HG03175 (cell line): ENCODE measurements at regions not wholly inside any gene's neighbourhood (a gene's known extent, or its start where the extent isn't known, plus 50 kb on each side); places are given as distances from the start of the nearest gene placed in this dataset.

Experiments used
- ATAC-seq: cut with Tn5 transposase; IDR thresholded peaks from one replicate; pipeline ENCODE4 v1.9.1; 2021; ENCODE audit warnings: mild to moderate bottlenecking, moderate library complexity; ENCODE audit not compliant: unreplicated experiment

GRCh38 chr7:18151422-18151821, 123.8 kb upstream of the PRPS1L1 start:
- no peak for ATAC-seq

- ATAC-seq, result no peak
These were observed 125.6 kb upstream of the PRPS1L1 start for GRCh38 chr7:18153183-18153748.

- no peak for ATAC-seq
These were observed 127.1 kb upstream of the PRPS1L1 start for GRCh38 chr7:18154726-18155125.

- ATAC-seq, result no peak
These were observed 129.6 kb upstream of the PRPS1L1 start for GRCh38 chr7:18157233-18157632.

- no peak for ATAC-seq
These were observed 135.0 kb upstream of the PRPS1L1 start for GRCh38 chr7:18162657-18163056.

GRCh38 chr7:18163091-18163490, 135.4 kb upstream of the PRPS1L1 start:
- no peak for ATAC-seq

DNA sequence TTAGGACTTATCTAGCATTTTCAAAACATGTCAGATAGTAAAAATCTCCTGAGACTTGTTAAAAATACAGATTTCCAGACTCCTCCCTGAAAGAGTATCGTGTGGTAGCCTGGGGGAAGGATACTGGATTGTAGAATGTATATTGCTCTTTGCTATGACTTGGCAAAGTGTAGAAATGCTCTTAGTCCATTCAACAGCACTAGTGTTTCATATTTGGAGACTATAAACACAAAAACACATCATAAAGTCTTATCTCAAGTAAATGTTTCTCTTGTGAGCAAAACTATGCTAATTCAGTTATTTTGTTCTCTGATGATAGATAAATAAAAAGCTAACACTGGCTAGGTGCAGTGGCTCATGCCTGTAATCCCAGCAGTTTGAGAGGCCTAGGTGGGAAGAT, 137.5 kb upstream of the PRPS1L1 start:
- no peak for ATAC-seq

DNA sequence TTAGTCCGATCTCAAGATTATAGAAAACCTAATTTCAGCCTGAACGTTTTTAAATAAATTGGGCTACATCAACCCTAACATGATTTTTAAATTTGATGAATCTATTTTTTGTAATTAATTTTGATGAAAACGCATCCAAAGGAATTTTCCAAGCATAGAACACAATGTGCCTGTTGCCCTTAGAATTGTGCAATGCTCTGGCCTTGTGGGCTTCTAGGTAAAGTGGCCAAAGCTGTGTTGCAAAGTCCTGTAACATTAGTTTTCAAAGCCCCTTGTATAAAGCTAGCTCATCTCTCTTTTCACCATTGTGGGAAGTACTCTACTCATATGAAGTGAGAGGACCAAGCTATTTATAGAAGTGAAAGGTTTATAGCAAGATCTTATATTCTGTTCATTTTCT, 138.4 kb upstream of the PRPS1L1 start:
- ATAC-seq, result no peak

DNA sequence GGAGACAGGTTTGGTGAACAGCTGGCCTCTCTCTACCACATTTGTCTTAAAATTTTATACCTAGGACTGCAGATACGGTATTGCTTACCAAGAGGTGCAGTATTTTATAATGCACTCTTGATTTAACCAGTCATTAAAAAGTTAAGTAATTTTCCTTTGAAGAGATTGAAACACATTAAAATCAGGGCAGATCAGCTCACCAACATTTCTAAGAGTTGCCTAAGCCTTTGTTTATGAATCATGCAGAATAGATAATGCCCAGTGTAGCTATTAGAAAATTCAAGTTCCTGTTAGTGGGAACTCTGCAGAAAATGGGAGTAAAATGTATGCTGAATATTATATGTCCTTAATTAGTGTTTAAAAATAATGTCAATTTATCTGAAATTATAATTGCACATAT, 140.2 kb upstream of the PRPS1L1 start:
- no peak for ATAC-seq

DNA sequence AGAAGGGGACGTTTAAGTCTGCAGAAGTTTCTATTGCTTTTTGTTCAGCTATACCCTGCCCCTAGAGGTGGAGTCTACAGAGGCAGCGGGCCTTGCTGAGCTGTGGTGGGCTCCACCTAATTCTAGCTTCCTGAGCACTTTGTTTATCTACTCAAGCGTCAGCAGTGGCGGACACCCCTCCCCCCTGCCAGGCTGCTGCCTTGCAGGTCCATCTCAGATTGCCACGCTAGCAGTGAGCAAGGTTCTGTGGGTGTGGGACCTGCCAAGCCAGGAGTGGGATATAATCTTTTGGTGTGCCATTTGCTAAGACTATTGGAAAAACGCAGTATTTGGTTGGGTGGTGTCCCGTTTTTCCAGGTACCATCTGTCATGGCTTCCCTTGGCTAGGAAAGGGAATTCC, 147.3 kb upstream of the PRPS1L1 start:
- no peak for ATAC-seq

DNA sequence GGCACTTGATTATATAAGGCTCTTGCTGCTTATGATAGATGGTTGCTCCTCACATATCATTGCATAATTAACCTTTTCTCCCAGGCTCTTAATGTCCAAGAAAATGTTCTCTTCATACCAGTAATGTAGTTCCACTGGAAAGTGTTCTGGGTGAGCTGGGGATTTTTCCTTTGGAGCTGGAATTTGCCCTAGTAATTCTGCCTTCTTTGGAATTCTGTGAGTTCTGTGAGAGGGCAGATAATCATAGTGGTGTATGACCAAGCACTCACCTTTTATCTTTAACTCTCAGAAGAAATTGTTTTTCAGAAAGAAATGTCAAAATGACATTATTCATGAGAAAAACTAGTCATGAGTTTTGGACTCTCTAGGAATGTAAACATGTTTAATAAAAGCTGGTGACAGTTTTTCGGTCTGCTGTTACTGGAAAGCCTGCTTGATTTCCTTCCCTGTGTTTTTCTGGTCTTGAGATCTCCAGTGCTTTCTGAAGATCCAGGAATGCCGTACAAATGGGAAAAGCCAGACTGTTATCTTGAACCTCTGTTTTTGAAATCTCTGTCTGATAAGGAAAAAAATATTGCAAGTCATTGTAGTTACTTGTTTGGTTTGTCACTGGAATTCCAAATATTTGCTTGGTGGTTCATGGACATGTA, 148.3 kb upstream of the PRPS1L1 start:
- ATAC-seq, result no peak

- peak; percentile 1 for ATAC-seq
These were observed 149.6 kb upstream of the PRPS1L1 start for GRCh38 chr7:18177129-18177814.

GRCh38 chr7:18177815-18178660, 150.4 kb upstream of the PRPS1L1 start:
- ATAC-seq, result peak; percentile 93

- ATAC-seq, result no peak
These were observed 151.4 kb upstream of the PRPS1L1 start for GRCh38 chr7:18179093-18179492.

GRCh38 chr7:18180685-18181084, 153.0 kb upstream of the PRPS1L1 start:
- no peak for ATAC-seq

DNA sequence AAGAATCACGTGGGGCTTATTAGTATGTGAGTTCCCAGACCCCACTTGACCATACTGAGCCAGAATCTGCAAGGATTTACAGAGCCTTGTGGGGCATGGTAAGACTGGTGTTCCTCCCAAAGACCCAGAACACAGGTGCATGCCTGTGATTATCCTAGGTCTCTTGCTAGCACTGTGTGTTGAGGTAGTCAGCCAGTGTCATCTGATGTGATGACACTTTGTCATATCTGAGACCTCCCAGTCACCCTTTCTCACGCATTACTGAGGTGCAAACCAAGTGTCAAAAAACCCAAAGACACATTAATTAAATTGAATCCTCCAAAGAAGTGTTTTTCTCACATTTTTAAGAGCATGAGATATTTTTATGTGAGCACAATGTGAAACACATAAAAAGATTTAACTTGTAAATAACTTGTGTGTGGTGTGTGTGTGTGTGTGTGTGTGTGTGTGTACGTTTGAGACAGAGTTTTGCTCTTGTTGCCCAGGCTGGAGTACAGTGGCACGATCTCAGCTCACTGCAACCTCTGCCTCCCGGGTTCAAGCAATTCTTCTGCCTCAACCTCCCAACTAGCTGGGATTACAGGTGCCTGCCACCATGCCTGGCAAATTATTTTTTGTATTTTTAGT, 162.0 kb upstream of the PRPS1L1 start:
- no peak for ATAC-seq

GRCh38 chr7:18191341-18191740, 163.7 kb upstream of the PRPS1L1 start:
- ATAC-seq, result no peak

DNA sequence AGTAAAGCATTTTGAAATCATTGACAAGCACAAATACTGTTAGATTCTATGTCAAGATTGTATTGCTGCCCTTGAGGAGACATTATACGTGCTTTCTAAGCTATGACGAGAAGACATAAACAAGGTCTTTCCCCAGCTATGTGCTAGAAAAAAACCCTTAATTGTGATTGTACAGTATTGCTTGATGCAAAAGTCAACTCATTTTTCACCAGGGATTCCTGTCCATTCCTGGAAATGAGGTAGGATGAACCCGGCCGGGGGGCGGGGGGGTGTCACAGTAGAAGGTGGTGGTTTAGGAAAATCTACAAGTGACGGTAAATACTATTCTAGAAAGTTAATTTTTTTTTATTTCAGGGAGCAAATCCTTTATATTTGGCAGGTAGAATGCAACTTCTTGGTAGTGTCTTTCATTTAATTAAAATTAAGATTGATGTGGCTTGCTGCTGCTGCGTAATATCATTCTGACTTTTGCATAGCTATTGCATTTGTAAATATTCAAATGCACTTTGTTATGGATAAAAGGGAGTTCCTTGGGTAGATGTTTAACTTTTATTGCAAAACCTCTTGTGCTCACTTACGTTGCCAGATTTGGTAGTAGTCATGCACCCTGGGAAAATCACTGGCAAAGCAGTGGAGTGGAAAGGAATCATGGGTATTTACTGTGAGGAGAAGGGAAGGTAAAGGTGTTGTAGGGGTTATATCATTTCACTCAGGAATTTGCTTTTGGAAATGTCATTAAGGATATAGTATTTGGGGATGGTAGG, 164.4 kb upstream of the PRPS1L1 start:
- ATAC-seq, result no peak

DNA sequence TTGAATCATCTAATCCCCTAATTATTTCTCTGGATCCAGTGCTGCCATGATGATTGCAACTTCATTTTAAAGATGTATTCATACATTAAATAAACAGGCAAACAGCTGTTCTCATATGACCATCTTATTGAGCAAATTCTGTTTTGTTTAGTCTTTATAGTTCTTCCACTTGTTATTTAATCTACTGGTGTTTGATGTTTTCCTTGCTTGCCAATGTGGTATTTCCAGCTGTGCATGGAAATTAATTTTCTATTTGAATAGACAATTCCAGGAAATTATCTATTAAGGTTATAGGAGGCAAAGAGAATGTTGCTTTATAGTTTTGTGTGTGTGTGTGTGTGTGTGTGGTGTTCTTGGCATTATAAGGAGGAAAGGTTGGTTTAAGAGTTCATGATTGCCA, 167.0 kb upstream of the PRPS1L1 start:
- no peak for ATAC-seq

- ATAC-seq, result no peak
These were observed 169.0 kb upstream of the PRPS1L1 start for GRCh38 chr7:18196638-18197037.
